ENCODE measurements at regions not wholly inside any gene's neighbourhood (a gene's known extent, or its start where the extent isn't known, plus 50 kb on each side); places are given as distances from the start of the nearest gene placed in this dataset.

DNA sequence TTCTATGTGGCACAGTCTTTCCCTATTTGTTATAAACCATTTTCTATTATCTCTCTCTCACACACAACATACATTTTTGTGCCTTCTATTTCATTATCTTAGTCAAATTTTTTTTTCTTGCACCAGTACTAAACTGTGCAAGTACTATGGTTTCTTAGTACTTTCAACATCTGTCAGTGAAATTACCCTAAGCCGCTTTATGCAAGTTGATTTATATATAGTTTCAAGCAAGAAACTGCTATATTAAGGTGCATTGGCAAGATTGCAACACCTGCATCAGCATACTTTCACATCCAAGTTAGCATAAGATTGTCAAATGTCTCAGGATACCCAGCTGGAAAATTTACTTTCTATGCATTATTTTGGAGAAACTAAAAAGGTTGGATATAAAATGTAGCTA is 180.2 kb upstream of the FSTL5 start:
- CTCF ChIA-PET, result no interaction called here
- no peak overlapping the region for H3K27ac ChIP-seq
- DNase-seq (ENCODE audit: low spot score), result no peak
- POLR2A ChIA-PET (ENCODE audit: low non-redundant PET), result no interaction called here
- TF ChIP-seq CTCF (conservative IDR thresholded peaks at IDR 0.05; ENCODE audit: low read depth), result no peak

GRCh38 chr4:162341533-162341932 is 177.7 kb upstream of the FSTL5 start:
- ChIA-PET CTCF (no interaction called here), POLR2A (ENCODE audit: low non-redundant PET) (no interaction called here)
- H3K27ac ChIP-seq, result no peak overlapping the region
- no peak for TF ChIP-seq CTCF (conservative IDR thresholded peaks at IDR 0.05; ENCODE audit: low read depth)
- no peak for DNase-seq (ENCODE audit: low spot score)

GRCh38 chr4:162323919-162324318 is 160.1 kb upstream of the FSTL5 start:
- ChIA-PET POLR2A (ENCODE audit: low non-redundant PET) (no interaction called here), CTCF (no interaction called here)
- H3K27ac ChIP-seq, result no peak overlapping the region
- DNase-seq (ENCODE audit: low spot score), result no peak
- no peak for TF ChIP-seq CTCF (conservative IDR thresholded peaks at IDR 0.05; ENCODE audit: low read depth)

DNA sequence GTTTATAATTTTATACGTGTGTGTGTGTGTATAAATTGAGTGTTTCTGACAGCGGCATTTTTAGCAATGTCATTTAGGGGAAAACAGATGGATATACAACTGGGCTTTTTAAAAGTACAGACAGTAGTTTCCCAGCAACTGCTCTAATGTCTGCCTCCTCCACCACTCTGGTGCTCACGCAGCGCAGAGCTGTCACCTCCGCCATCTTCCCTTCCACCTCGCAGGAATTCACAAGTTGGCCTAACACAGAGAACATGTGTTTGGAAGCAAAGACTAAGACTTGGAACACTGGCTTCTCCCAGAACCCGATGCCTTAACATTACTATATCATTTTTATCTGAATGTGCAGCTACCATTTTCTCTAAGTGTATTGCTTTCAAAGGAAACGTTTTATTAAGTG is 158.3 kb upstream of the FSTL5 start:
- ChIA-PET CTCF (interaction anchor here (0.5 kb wide), 1 partner anchor 24 kb away, joined by 5 read pairs; no protein-coding TSS in a partner anchor), POLR2A (ENCODE audit: low non-redundant PET) (no interaction called here)
- no peak for TF ChIP-seq CTCF (conservative IDR thresholded peaks at IDR 0.05; ENCODE audit: low read depth)
- H3K27ac ChIP-seq, result no peak overlapping the region
- no peak for DNase-seq (ENCODE audit: low spot score)

DNA sequence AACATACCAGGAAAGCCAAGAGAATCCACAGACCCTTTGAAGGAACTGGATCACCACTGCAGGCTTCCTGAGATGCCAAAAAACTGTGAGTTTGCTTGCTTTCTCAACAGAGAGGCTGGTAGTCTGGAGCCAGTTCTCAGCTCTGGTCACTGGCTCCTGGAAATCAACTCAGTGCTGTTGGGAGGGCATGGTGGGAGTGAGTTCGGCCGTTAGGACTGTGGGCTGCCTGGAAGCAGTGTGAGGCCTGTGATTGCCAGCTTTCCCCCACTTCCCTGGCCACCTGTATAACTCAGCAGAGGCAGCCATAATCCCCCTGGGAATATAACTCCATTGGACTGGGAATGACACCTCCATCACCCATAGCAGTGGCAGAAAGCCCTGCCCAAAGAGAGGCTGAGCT is 122.0 kb upstream of the FSTL5 start:
- no peak for DNase-seq (ENCODE audit: low spot score)
- H3K27ac ChIP-seq, result no peak overlapping the region
- no peak for TF ChIP-seq CTCF (conservative IDR thresholded peaks at IDR 0.05; ENCODE audit: low read depth)
- ChIA-PET CTCF (interaction anchor here (0.6 kb wide), 1 partner anchor 24 kb away, joined by 3 read pairs; no protein-coding TSS in a partner anchor), POLR2A (ENCODE audit: low non-redundant PET) (no interaction called here)

GRCh38 chr4:162282684-162283083 is 118.9 kb upstream of the FSTL5 start:
- DNase-seq (ENCODE audit: low spot score), result no peak
- ChIA-PET POLR2A (ENCODE audit: low non-redundant PET) (no interaction called here), CTCF (no interaction called here)
- TF ChIP-seq CTCF (conservative IDR thresholded peaks at IDR 0.05; ENCODE audit: low read depth), result no peak
- H3K27ac ChIP-seq, result no peak overlapping the region

GRCh38 chr4:162274354-162274753 is 110.6 kb upstream of the FSTL5 start:
- no peak overlapping the region for H3K27ac ChIP-seq
- ChIA-PET CTCF (no interaction called here), POLR2A (ENCODE audit: low non-redundant PET) (no interaction called here)
- TF ChIP-seq CTCF (conservative IDR thresholded peaks at IDR 0.05; ENCODE audit: low read depth), result no peak
- no peak for DNase-seq (ENCODE audit: low spot score)

All from RWPE1 (cell line).